Muscle layer of colon (tissue), 2 donors: ENCODE measurements at regions not wholly inside any gene's neighbourhood (a gene's known extent, or its start where the extent isn't known, plus 50 kb on each side); places are given as distances from the start of the nearest gene placed in this dataset.

ENCODE experiments used
- H3K27ac ChIP-seq: one replicate; pipeline ENCODE4 v1.7.0; 2013; ENCODE audit warnings: low read depth, mild to moderate bottlenecking, low read length, moderate library complexity
- H3K27me3 ChIP-seq, 2 donors: one replicate each; pipeline ENCODE4 v1.7.0; 2013; ENCODE audit warnings: low read length in 2 of 2, mild to moderate bottlenecking in 2 of 2; ENCODE audit not compliant: insufficient read depth in 2 of 2, control insufficient read depth in 1 of 2
- H3K36me3 ChIP-seq: one replicate; pipeline ENCODE4 v1.7.0; 2013; ENCODE audit warnings: mild to moderate bottlenecking, low read length; ENCODE audit not compliant: insufficient read depth
- H3K4me1 ChIP-seq: one replicate; pipeline ENCODE4 v1.7.0; 2013; ENCODE audit warnings: mild to moderate bottlenecking, low read length; ENCODE audit not compliant: insufficient read depth
- H3K4me3 ChIP-seq, 2 donors: one replicate each; pipeline ENCODE4 v1.7.0; 2013; ENCODE audit warnings: low read length in 2 of 2, low read depth in 1 of 2, mild to moderate bottlenecking in 1 of 2, moderate library complexity in 1 of 2
- H3K9ac ChIP-seq: one replicate; pipeline ENCODE4 v1.7.0; 2013; ENCODE audit warnings: low read length
- H3K9me3 ChIP-seq: one replicate; pipeline ENCODE4 v1.7.0; 2013; ENCODE audit warnings: mild to moderate bottlenecking, low read length
- donor health status: abdominal sarcoma.
- donor health status: Adenocarcinoma of cecum.

DNA sequence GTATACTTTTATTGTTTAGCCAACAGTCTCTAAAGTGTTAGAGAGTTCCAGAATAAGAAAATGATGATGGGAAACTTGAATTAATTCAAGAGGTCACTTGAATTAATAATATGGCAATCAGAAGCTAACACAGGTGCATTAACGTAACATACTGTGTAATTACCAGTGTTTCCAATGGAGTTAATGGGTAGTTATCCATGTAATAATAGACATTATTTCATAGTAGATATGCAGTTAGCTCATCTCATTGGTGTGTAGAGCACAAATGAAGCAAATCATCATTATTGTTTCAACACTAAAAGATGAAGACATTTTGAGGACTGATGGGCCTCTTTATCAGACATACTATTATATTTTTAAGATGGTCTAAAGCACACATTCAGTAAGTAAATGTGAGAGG, 460.3 kb upstream of the HNRNPA3 start:
- Histone ChIP-seq H3K27me3 (no peaks in the 10 kb centered on the region), H3K27ac (no peak overlapping the region), H3K36me3 (no peaks in the 10 kb centered on the region), H3K4me3 (no peak overlapping the region), H3K9ac (no peak overlapping the region), H3K9me3 (no peaks in the 10 kb centered on the region), H3K4me1 (peaks cover 19% of the 10 kb centered on the region)

DNA sequence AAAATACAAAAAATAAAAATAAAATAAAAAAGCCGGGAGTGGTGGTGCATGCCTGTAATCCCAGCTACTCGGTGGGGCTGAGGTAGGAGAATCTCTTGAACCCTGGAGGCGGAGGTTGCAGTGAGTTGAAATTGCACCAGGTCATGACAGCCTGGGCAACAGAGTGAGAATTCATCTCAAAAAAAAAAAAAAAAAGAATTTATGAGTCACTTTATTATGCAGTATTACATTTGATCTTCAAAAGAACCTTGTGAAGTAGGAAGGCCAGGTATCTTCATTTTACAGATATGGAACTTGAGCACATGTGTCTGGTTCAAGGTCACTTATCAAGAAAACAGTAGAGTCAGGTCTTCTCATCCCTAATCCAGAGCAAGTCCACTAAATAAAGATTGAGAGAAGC, 459.4 kb upstream of the HNRNPA3 start:
- Histone ChIP-seq H3K9ac (no peak overlapping the region), H3K27ac (no peak overlapping the region), H3K27me3 (no peaks in the 10 kb centered on the region), H3K36me3 (no peaks in the 10 kb centered on the region), H3K4me3 (no peak overlapping the region), H3K4me1 (peaks cover 11% of the 10 kb centered on the region), H3K9me3 (no peaks in the 10 kb centered on the region)

DNA sequence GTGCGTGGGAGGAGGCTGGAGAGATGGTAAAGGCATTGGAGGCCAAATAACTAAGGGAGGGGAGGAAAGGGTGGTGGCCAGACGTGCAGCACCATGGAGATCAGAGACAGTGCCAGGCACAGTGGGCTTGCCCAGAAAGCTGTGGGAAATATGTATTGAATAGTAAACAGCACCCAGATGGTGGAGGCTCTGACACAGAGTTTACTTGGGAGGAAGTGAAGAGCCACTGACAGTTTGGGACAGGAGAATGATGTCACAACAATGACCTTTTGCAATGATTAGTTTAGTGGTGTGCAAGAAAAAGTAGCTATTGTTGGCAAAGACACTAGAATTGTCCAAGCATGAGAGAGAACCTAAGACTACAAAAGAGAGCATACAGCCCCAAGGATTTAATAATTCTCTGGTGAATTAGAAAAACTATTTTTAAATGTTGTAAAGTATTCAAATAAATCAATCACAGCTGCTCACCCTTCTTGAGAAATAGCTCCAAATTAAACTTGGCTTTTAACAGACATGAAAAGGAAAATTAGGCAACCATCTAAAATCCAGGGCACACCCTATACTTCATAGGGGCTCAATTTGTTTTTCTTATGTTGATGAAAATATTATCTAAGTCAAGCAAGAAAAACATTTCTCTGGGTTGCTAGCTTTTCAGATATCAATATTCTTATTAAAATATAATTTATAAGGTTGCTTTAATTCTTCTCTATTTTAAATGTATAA, 458.7 kb upstream of the HNRNPA3 start:
- no peaks in the 10 kb centered on the region for H3K36me3 ChIP-seq
- H3K27ac ChIP-seq, result no peak overlapping the region
- H3K9me3 ChIP-seq, result no peaks in the 10 kb centered on the region
- H3K9ac ChIP-seq, result no peak overlapping the region
- peaks cover 4% of the 10 kb centered on the region for H3K4me1 ChIP-seq
- H3K27me3 ChIP-seq, result no peaks in the 10 kb centered on the region
- no peak overlapping the region for H3K4me3 ChIP-seq

DNA sequence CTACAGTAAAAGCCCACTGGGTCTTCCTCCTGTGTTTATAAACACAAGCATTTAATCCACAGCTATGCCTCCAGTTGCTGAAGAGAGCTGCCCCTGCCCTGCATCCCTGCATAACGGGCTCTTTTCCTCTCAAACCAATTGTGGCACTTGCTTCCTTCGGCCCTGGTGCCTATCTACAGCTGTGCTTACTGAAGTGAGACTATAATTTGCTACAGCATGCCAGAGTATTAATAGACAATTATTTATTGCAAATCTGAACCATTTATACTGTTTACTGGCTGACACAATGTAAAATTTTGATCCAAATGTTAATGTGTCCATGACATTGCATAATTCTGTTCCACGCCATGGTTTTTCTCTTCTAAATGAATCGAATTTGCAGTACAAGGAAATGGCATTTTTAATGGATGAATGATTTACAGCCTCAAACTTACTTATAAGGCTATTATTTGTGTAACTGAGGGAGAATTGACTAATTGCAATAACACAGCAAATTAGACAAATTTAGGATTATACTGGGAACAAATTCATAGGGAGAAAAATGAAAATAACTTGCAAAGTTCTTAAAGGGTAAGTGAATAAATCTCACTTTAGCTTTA, 457.0 kb upstream of the HNRNPA3 start:
- no peak overlapping the region for H3K4me3 ChIP-seq
- H3K4me1 ChIP-seq, result no peaks in the 10 kb centered on the region
- H3K9me3 ChIP-seq, result no peaks in the 10 kb centered on the region
- no peaks in the 10 kb centered on the region for H3K36me3 ChIP-seq
- H3K27ac ChIP-seq, result no peak overlapping the region
- H3K27me3 ChIP-seq, result no peaks in the 10 kb centered on the region
- H3K9ac ChIP-seq, result no peak overlapping the region

DNA sequence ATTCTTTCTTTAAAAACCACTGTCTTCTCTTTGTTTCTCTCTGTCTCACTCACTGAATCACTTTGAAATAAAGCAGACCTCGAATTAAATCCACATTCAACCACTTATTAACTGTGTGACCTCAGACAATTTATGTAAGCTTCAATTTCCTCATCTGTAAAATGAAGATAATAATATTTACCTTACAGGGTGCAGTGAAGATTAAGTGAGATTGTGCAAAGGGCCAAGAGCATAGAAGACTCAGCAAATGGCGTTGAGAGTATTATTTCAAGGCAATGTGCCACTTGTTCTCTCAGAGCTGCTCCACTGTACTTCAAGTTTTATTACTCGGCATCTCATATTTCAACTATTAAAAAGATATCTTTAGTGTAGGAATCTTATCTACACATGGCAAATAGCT, 454.2 kb upstream of the HNRNPA3 start:
- Histone ChIP-seq H3K4me3 (no peak overlapping the region), H3K27ac (no peak overlapping the region), H3K4me1 (peaks cover 13% of the 10 kb centered on the region), H3K36me3 (no peaks in the 10 kb centered on the region), H3K9me3 (no peaks in the 10 kb centered on the region), H3K27me3 (no peaks in the 10 kb centered on the region), H3K9ac (no peak overlapping the region)

DNA sequence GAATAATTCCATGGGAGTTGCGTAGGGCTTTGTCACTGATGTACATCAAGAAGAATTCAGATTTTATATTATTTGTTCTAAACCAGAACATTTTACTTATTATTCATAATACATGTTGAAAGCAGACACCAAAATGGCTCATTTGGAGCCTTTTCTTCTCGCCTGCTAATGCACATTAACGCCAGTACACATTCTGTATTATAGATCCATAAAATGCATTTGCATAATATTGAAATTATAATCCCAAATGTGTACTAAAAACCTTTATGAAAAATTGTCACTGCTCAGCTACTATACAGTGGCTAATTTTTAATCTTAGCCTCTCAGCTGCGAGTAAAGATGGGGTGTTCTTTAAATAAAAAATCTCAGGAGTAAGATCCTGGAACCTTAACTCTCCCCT, 452.2 kb upstream of the HNRNPA3 start:
- Histone ChIP-seq H3K9ac (no peak overlapping the region), H3K36me3 (no peaks in the 10 kb centered on the region)

DNA sequence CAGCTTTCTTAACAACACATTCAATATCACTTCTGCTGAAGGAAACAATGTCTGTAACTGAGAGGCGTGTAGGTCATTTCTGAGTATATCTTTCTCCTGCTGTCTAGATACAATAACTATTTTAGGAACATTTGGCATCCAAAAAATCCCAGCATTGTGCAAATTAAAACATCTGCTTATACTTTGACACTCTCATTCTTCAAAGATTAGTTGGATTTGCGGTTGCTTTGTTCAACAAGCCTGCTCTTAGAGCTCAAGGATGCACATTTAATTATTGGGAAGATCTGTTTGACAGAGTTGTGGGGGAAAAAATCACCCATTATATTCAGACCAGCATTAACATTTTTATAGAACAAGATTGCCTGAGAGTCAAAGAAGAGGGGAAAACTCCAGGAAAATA, 449.5 kb upstream of the HNRNPA3 start:
- H3K4me3 ChIP-seq, result no peak overlapping the region
- no peak overlapping the region for H3K27ac ChIP-seq
- peaks cover 13% of the 10 kb centered on the region for H3K4me1 ChIP-seq
- no peaks in the 10 kb centered on the region for H3K9me3 ChIP-seq
- H3K27me3 ChIP-seq, result no peaks in the 10 kb centered on the region
- no peak overlapping the region for H3K9ac ChIP-seq
- no peaks in the 10 kb centered on the region for H3K36me3 ChIP-seq

More for the DNA sequence above, 452.2 kb upstream of the HNRNPA3 start:
- H3K4me1 ChIP-seq, result peaks cover 13% of the 10 kb centered on the region
- H3K27ac ChIP-seq, result no peak overlapping the region
- H3K4me3 ChIP-seq, result no peak overlapping the region
- H3K27me3 ChIP-seq, result no peaks in the 10 kb centered on the region
- no peaks in the 10 kb centered on the region for H3K9me3 ChIP-seq

DNA sequence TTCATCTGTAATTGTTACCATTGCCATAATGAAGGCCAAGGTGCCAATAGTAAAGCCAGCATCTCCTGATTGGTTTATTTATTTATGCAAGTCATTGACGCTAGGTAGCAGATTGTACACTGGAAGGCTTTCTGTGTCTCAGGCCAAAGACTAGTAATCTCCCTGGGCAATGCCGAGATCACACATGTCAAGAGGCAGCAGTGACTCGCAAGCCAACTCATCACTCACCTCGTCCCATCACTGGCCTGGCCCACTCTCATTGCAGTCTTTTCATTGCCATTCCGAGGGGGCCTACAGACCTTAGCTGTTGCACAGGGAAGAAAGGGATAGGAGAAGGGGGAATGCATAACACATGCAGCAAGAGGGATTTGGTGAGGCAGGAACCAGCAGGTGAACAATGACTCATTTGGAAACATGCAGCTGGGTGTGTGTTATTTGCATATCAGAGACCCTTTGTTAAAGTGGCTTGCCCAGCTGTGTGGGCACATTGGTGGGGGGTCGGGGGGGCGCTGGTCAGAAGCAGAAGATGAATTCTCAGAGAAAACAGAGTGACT, 448.7 kb upstream of the HNRNPA3 start:
- H3K36me3 ChIP-seq, result no peaks in the 10 kb centered on the region
- H3K27me3 ChIP-seq, result no peaks in the 10 kb centered on the region
- H3K27ac ChIP-seq, result no peak overlapping the region
- H3K9ac ChIP-seq, result no peak overlapping the region
- no peak overlapping the region for H3K4me3 ChIP-seq
- H3K4me1 ChIP-seq, result peaks cover 13% of the 10 kb centered on the region
- no peaks in the 10 kb centered on the region for H3K9me3 ChIP-seq

DNA sequence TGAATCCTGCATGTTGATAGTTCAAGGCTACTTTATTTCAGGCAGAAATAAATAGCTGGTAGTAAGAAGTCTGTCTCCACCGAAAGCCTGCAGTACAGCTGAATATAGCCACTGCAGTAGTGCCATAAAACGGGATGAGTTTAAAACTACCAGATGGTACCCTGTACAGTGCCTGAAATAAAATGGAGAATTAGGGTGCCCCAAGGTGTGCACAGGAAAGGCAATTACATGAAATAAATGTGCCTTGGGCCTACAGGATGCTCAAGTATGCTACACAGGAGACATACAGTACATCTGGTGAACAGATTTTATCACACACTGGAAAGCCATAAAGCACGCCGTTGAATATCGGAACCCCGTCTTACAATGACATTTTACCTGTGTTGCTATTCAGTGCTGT, 447.7 kb upstream of the HNRNPA3 start:
- H3K4me1 ChIP-seq, result peaks cover 13% of the 10 kb centered on the region
- no peaks in the 10 kb centered on the region for H3K9me3 ChIP-seq
- no peaks in the 10 kb centered on the region for H3K27me3 ChIP-seq
- H3K4me3 ChIP-seq, result no peak overlapping the region
- no peaks in the 10 kb centered on the region for H3K36me3 ChIP-seq
- H3K27ac ChIP-seq, result no peak overlapping the region
- no peak overlapping the region for H3K9ac ChIP-seq

DNA sequence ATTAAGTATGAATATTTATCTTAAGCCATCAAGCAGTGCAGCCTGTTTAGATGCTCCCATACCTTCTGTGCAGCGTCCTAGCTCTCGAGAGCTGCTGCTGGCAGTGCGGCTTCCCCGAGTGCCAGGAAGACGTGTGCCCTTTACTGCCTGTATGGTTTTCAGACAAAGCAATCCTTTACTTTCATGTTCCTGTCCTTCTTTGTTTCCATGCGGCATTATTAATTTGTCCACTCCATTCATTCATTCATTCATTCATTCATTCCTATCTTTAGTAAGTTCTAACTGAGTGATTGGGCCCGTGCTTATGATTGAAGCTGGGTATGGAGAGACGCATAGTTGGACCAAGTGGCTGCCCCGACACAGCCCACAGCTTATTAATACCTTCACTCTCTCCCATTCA, 446.6 kb upstream of the HNRNPA3 start:
- Histone ChIP-seq H3K36me3 (no peaks in the 10 kb centered on the region), H3K9me3 (no peaks in the 10 kb centered on the region), H3K27ac (no peak overlapping the region), H3K9ac (no peak overlapping the region), H3K27me3 (no peaks in the 10 kb centered on the region), H3K4me1 (peaks cover 13% of the 10 kb centered on the region), H3K4me3 (no peak overlapping the region)

DNA sequence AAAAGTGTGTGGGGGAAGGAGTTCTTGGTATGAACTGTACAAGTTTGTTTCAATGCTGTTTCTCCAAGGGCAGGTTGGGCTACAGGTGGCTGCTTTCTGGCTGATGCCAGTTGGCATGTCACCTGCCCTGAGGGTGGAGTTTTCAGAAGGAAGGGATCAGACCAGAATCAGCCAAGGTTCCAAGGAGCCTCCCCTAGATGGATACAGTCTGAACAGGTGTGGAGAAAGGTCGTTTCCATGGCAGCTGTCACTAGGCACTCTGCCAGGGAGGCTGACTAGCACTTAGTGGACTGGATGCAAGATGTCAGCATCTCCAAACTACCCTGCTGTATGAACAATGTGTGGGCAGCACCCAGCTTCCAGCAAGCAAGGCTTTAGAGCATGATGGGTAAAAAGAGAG, 444.4 kb upstream of the HNRNPA3 start:
- peaks cover 3% of the 10 kb centered on the region for H3K4me1 ChIP-seq
- H3K9me3 ChIP-seq, result no peaks in the 10 kb centered on the region
- no peak overlapping the region for H3K4me3 ChIP-seq
- no peak overlapping the region for H3K9ac ChIP-seq
- H3K27ac ChIP-seq, result no peak overlapping the region
- H3K27me3 ChIP-seq, result no peaks in the 10 kb centered on the region
- no peaks in the 10 kb centered on the region for H3K36me3 ChIP-seq

DNA sequence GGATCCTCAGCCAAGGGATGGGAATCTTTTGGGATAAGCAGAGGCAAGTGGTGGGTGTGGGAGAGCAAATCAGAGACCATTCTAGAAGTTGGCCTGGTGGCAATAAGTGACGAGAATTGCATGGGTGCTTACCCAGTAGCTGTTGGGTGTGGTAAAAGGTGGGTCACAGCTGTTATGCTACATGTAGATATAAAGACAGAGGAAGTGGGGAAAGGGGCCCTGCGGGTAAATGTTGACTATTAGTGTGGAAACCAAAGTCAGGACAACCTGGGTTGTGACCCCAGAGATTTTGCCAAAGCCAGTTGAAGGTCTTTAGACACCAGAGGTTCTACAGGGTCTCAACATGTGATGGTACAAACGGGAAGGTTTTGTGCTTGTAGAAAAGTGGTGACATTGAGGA, 443.6 kb upstream of the HNRNPA3 start:
- Histone ChIP-seq H3K27me3 (no peaks in the 10 kb centered on the region), H3K9ac (no peak overlapping the region), H3K9me3 (no peaks in the 10 kb centered on the region), H3K36me3 (no peaks in the 10 kb centered on the region), H3K4me3 (no peak overlapping the region), H3K27ac (no peak overlapping the region), H3K4me1 (no peaks in the 10 kb centered on the region)
